Neural cell (in vitro differentiated cells): ENCODE measurements at regions not wholly inside any gene's neighbourhood (a gene's known extent, or its start where the extent isn't known, plus 50 kb on each side); places are given as distances from the start of the nearest gene placed in this dataset.

Experiments
- H2AFZ ChIP-seq: fragments of 200-600, 300-800 bp; sonication (generic), shearing (Covaris generic); 2 replicates; pipeline ENCODE4 v1.6.0; 2014; ENCODE audit warnings: low read depth, mild to moderate bottlenecking, antibody characterized with exemption, low read length, moderate library complexity
- H3F3A ChIP-seq: fragments of 200-600 bp; shearing (Covaris generic); 2 replicates; pipeline ENCODE4 v1.6.1; 2016; ENCODE audit warnings: mild to moderate bottlenecking, moderate library complexity, mixed read lengths, antibody characterized with exemption, low read length; ENCODE audit not compliant: insufficient read depth, poor library complexity, severe bottlenecking
- H3K27ac ChIP-seq: fragments of 200-600, 300-800 bp; sonication (generic), shearing (Covaris generic); 2 replicates; pipeline ENCODE4 v1.5.1; 2014; ENCODE audit warnings: mild to moderate bottlenecking, low read length, moderate library complexity
- H3K27me3 ChIP-seq: fragments of 300-800, 200-600 bp; sonication (generic), shearing (Covaris generic); 2 replicates; pipeline ENCODE4 v1.6.0; 2014; ENCODE audit warnings: mild to moderate bottlenecking, low read depth, low read length, moderate library complexity; ENCODE audit not compliant: insufficient read depth
- H3K36me3 ChIP-seq: fragments of 300-800, 200-600 bp; sonication (generic), shearing (Covaris generic); 2 replicates; pipeline ENCODE4 v1.5.1; 2014; ENCODE audit warnings: mild to moderate bottlenecking, antibody characterized with exemption, low read length, moderate library complexity; ENCODE audit not compliant: insufficient read depth
- H3K4me2 ChIP-seq: fragments of 300-800, 200-600 bp; sonication (generic), shearing (Covaris generic); 2 replicates; pipeline ENCODE4 v1.6.0; 2014; ENCODE audit warnings: mild to moderate bottlenecking, low read length
- H3K4me3 ChIP-seq: fragments of 300-800, 200-600 bp; sonication (generic), shearing (Covaris generic); 2 replicates; pipeline ENCODE4 v1.5.1; 2014; ENCODE audit warnings: mild to moderate bottlenecking, low read length, moderate library complexity
- H3K79me2 ChIP-seq: fragments of 200-600 bp; shearing (Covaris generic); replicated peaks from 2 replicates; pipeline ENCODE4 v1.6.0; 2014; ENCODE audit warnings: mild to moderate bottlenecking, low read length, moderate library complexity; ENCODE audit not compliant: insufficient read depth
- H3K9ac ChIP-seq: fragments of 300-800, 200-600 bp; sonication (generic), shearing (Covaris generic); 2 replicates; pipeline ENCODE4 v1.6.1; 2016; ENCODE audit warnings: mild to moderate bottlenecking, low read length, mixed read lengths
- H3K9me2 ChIP-seq: fragments of 200-600 bp; shearing (Covaris generic); 2 replicates; pipeline ENCODE4 v1.6.1; 2016; ENCODE audit warnings: mild to moderate bottlenecking, low read length, mixed read lengths; ENCODE audit not compliant: insufficient read depth
- H3K9me3 ChIP-seq: fragments of 200-600, 300-800 bp; sonication (generic), shearing (Covaris generic); 2 replicates; pipeline ENCODE4 v1.6.1; 2016; ENCODE audit warnings: mild to moderate bottlenecking, mixed run types, low read length, moderate library complexity, mixed read lengths
- H4K20me1 ChIP-seq: fragments of 200-600 bp; shearing (Covaris generic); 2 replicates; pipeline ENCODE4 v1.6.1; 2016; ENCODE audit warnings: mild to moderate bottlenecking, mixed run types; ENCODE audit not compliant: insufficient read depth
- EP300 ChIP-seq: fragments of 450-650 bp; conservative IDR thresholded peaks from 2 replicates; pipeline ENCODE4 v1.6.1; 2014; ENCODE audit warnings: antibody characterized with exemption, mild to moderate bottlenecking, moderate library complexity; ENCODE audit not compliant: poor library complexity, severe bottlenecking
- EZH2 ChIP-seq: fragments of 200-600, 300-800 bp; shearing (Covaris generic), sonication (generic); IDR thresholded peaks from 2 replicates; pipeline ENCODE4 v1.6.1; 2014; ENCODE audit warnings: antibody characterized with exemption, low read length, borderline replicate concordance, mild to moderate bottlenecking; ENCODE audit not compliant: insufficient read depth, poor library complexity, severe bottlenecking
- MXI1 ChIP-seq: fragments of 450-650 bp; conservative IDR thresholded peaks from 2 replicates; pipeline ENCODE4 v1.6.1; 2014; ENCODE audit warnings: antibody characterized with exemption, mild to moderate bottlenecking; ENCODE audit not compliant: poor library complexity, severe bottlenecking
- POLR2AphosphoS5 ChIP-seq: IDR thresholded peaks from 2 replicates; pipeline ENCODE4 v1.6.1; 2012
- RAD21 ChIP-seq: fragments of 450-650 bp; conservative IDR thresholded peaks from 2 replicates; pipeline ENCODE4 v1.6.1; 2014; ENCODE audit warnings: antibody characterized with exemption, mild to moderate bottlenecking, moderate library complexity
- SMC3 ChIP-seq: fragments of 450-650 bp; conservative IDR thresholded peaks from 2 replicates; pipeline ENCODE4 v1.6.1; 2014; ENCODE audit warnings: antibody characterized with exemption, mild to moderate bottlenecking, moderate library complexity; ENCODE audit not compliant: poor library complexity
- TAF1 ChIP-seq: IDR thresholded peaks from 2 replicates; pipeline ENCODE4 v1.6.1; 2012; ENCODE audit warnings: low read depth
- TF ChIP-seq, protein P1 (sequence below): IDR thresholded peaks from 2 replicates; pipeline ENCODE4 v1.6.1; 2012; ENCODE audit warnings: borderline replicate concordance
- TF ChIP-seq, protein P2 (sequence below): fragments of 450-650 bp; IDR thresholded peaks from 2 replicates; pipeline ENCODE4 v1.5.1; 2014; ENCODE audit warnings: antibody characterized with exemption, mild to moderate bottlenecking, moderate library complexity; ENCODE audit not compliant: poor library complexity, severe bottlenecking

DNA sequence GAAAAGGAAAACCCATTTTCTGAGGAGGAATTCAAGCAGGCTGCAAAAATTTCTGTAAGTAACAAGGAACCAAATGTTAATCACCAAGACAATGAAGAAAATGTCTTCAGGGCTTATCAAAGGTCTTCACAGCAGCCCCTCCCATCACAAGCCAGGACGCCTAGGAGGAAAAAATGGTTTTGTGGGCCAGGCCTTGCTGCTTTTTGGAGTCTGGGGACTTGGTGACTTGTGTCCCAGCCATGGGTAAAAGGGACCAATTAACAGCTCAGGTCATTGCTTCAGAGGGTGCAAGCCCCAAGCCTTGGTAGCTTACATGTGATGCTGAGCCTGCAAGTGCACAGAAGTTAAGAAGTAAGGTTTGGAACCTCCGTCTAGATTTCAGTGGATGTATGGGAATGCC lies 55.7 kb upstream of the FOXP2 start:
- TF ChIP-seq POLR2AphosphoS5 (no peak), EZH2 (no peak), EP300 (no peak), RAD21 (no peak), TAF1 (no peak)
- TF ChIP-seq, protein P1, sequence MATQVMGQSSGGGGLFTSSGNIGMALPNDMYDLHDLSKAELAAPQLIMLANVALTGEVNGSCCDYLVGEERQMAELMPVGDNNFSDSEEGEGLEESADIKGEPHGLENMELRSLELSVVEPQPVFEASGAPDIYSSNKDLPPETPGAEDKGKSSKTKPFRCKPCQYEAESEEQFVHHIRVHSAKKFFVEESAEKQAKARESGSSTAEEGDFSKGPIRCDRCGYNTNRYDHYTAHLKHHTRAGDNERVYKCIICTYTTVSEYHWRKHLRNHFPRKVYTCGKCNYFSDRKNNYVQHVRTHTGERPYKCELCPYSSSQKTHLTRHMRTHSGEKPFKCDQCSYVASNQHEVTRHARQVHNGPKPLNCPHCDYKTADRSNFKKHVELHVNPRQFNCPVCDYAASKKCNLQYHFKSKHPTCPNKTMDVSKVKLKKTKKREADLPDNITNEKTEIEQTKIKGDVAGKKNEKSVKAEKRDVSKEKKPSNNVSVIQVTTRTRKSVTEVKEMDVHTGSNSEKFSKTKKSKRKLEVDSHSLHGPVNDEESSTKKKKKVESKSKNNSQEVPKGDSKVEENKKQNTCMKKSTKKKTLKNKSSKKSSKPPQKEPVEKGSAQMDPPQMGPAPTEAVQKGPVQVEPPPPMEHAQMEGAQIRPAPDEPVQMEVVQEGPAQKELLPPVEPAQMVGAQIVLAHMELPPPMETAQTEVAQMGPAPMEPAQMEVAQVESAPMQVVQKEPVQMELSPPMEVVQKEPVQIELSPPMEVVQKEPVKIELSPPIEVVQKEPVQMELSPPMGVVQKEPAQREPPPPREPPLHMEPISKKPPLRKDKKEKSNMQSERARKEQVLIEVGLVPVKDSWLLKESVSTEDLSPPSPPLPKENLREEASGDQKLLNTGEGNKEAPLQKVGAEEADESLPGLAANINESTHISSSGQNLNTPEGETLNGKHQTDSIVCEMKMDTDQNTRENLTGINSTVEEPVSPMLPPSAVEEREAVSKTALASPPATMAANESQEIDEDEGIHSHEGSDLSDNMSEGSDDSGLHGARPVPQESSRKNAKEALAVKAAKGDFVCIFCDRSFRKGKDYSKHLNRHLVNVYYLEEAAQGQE: no peak
- TF ChIP-seq, protein P2, sequence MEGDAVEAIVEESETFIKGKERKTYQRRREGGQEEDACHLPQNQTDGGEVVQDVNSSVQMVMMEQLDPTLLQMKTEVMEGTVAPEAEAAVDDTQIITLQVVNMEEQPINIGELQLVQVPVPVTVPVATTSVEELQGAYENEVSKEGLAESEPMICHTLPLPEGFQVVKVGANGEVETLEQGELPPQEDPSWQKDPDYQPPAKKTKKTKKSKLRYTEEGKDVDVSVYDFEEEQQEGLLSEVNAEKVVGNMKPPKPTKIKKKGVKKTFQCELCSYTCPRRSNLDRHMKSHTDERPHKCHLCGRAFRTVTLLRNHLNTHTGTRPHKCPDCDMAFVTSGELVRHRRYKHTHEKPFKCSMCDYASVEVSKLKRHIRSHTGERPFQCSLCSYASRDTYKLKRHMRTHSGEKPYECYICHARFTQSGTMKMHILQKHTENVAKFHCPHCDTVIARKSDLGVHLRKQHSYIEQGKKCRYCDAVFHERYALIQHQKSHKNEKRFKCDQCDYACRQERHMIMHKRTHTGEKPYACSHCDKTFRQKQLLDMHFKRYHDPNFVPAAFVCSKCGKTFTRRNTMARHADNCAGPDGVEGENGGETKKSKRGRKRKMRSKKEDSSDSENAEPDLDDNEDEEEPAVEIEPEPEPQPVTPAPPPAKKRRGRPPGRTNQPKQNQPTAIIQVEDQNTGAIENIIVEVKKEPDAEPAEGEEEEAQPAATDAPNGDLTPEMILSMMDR: no peak
- Histone ChIP-seq H2AFZ (no peak overlapping the region), H3K9ac (no peak overlapping the region)

DNA sequence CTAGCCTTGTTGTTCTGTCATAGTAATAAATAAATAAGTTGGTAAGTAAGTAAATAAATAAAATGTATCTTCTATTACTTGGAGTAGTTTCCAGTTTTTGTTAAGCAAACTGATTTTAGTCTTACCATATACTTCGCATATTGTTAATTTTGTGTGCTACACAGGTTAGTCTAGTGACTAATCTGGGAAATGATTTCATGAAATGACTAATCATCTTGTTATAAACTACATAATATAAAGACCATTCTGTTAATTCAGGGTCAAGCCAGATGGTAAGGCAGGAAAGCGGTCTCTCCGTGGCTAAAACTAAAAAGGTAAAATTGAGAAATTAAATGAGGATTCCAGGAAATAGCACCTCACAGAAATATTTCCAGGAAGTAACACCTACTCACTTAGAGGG lies 58.5 kb upstream of the FOXP2 start:
- Histone ChIP-seq H3K9me2 (no peaks in the 10 kb centered on the region), H2AFZ (no peak overlapping the region), H3K79me2 (no peaks in the 10 kb centered on the region), H3F3A (no peaks in the 10 kb centered on the region), H3K4me2 (no peak overlapping the region), H3K36me3 (no peaks in the 10 kb centered on the region), H3K4me3 (no peak overlapping the region), H4K20me1 (no peaks in the 10 kb centered on the region), H3K9me3 (no peaks in the 10 kb centered on the region), H3K9ac (no peak overlapping the region), H3K27ac (no peak overlapping the region), H3K27me3 (no peaks in the 10 kb centered on the region)
- TF ChIP-seq, protein P2: no peak
- TF ChIP-seq TAF1 (no peak), EZH2 (no peak), MXI1 (no peak), EP300 (no peak), SMC3 (no peak)
- TF ChIP-seq, protein P1: no peak

More for the DNA sequence above, 55.7 kb upstream of the FOXP2 start:
- no peak overlapping the region for H3K4me2 ChIP-seq
- no peaks in the 10 kb centered on the region for H3F3A ChIP-seq
- no peaks in the 10 kb centered on the region for H3K27me3 ChIP-seq
- no peaks in the 10 kb centered on the region for H3K36me3 ChIP-seq
- no peak overlapping the region for H3K27ac ChIP-seq
- no peaks in the 10 kb centered on the region for H3K9me2 ChIP-seq
- no peaks in the 10 kb centered on the region for H3K79me2 ChIP-seq
- no peak overlapping the region for H3K4me3 ChIP-seq
- H3K9me3 ChIP-seq: no peaks in the 10 kb centered on the region
- no peaks in the 10 kb centered on the region for H4K20me1 ChIP-seq
